H1 (cell line): ENCODE measurements at regions not wholly inside any gene's neighbourhood (a gene's known extent, or its start where the extent isn't known, plus 50 kb on each side); places are given as distances from the start of the nearest gene placed in this dataset.

Experiments
- JUND ChIP-seq: IDR thresholded peaks from 2 replicates; pipeline ENCODE4 v1.6.1; 2011; ENCODE audit warnings: mild to moderate bottlenecking, improper control_type of control experiment, low read length
- RAD21 ChIP-seq, 2 experiments: IDR thresholded peaks in 1 of 2; conservative IDR thresholded peaks in 1 of 2; 2 replicates each; pipeline ENCODE4 v1.6.1; 2011; ENCODE audit warnings: low read depth in 2 of 2, low read length in 2 of 2, improper control_type of control experiment in 1 of 2, inconsistent platforms in 1 of 2, mild to moderate bottlenecking in 1 of 2, moderate library complexity in 1 of 2
- RBBP5 ChIP-seq: IDR thresholded peaks from 2 replicates; pipeline ENCODE4 v1.7.1; 2012; ENCODE audit warnings: low read depth, mild to moderate bottlenecking, inconsistent platforms, low read length, moderate library complexity, borderline replicate concordance
- SP1 ChIP-seq: IDR thresholded peaks from 2 replicates; pipeline ENCODE4 v1.6.1; 2011; ENCODE audit warnings: low read depth, low read length
- TAF7 ChIP-seq: optimal IDR thresholded peaks from 2 replicates; pipeline ENCODE3; 2011; ENCODE audit warnings: low read depth, mild to moderate bottlenecking, inconsistent platforms, low read length, moderate library complexity, borderline replicate concordance

DNA sequence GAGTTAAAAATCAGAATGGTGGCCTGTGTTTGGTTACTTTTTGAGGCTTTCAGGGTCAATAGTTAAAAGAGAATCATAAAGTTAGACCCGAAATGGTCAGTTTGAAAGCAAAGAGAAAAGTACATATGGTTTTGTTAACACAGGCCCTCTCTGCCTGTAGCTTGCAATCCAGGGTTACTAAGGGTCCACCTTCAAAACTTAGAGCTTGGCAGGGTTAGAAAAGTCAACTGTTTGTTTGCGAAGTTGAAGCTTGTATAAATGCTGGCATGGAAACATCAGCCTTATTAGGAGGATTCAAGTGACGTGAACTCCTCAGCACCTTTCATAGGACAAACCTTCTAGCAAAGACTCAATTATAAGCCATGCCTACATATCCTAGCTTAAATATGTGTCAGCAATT is 196.3 kb upstream of the SEMA3A start (continued):
- no peak for TF ChIP-seq RAD21 (IDR thresholded peaks at IDR 0.05 in 1 of 2, conservative IDR thresholded peaks at IDR 0.05 in 1 of 2; ENCODE audit: low read depth in 2 of 2, low read length in 2 of 2)
- TF ChIP-seq SP1, result no peak
- TF ChIP-seq TAF7, result no peak
- no peak for TF ChIP-seq JUND
- TF ChIP-seq RBBP5, result no peak
